Gastrocnemius medialis (tissue), 4 donors: ENCODE measurements at regions not wholly inside any gene's neighbourhood (a gene's known extent, or its start where the extent isn't known, plus 50 kb on each side); places are given as distances from the start of the nearest gene placed in this dataset.

Experiments
- CTCF ChIP-seq, 5 experiments: fragments of 450-650 bp in 3 of 5; fragments of 200-600 bp in 2 of 5; sonication (generic) in 2 of 5; IDR thresholded peaks in 4 of 5; conservative IDR thresholded peaks in 1 of 5; 1 replicate in 4 of 5; 2 replicates in 1 of 5; pipeline ENCODE4 v1.5.1; 2016 to 2019; ENCODE audit warnings: antibody characterized with exemption in 5 of 5, mild to moderate bottlenecking in 3 of 5, moderate library complexity in 3 of 5
- POLR2A ChIP-seq, 2 donors: fragments of 450-650 bp; IDR thresholded peaks; one replicate each; pipeline ENCODE4 v1.6.1; 2017; ENCODE audit warnings: antibody characterized with exemption in 2 of 2, mild to moderate bottlenecking in 2 of 2, moderate library complexity in 2 of 2

GRCh38 chr3:124628863-124629262 is 101.4 kb upstream of the UMPS start:
- TF ChIP-seq CTCF (IDR thresholded peaks at IDR 0.05 in 4 of 5, conservative IDR thresholded peaks at IDR 0.05 in 1 of 5): no peak
- no peak for TF ChIP-seq POLR2A (IDR thresholded peaks at IDR 0.05)
